Ishikawa (cell line): ENCODE measurements at regions not wholly inside any gene's neighbourhood (a gene's known extent, or its start where the extent isn't known, plus 50 kb on each side); places are given as distances from the start of the nearest gene placed in this dataset.

Experiments
- CEBPB ChIP-seq: IDR thresholded peaks from 2 replicates; pipeline ENCODE4 v1.6.1; 2012
- CREB1 ChIP-seq: IDR thresholded peaks from 2 replicates; pipeline ENCODE4 v1.6.1; 2012; ENCODE audit warnings: low read depth
- EGR1 ChIP-seq: IDR thresholded peaks from 2 replicates; pipeline ENCODE4 v1.6.1; 2012
- EP300 ChIP-seq: IDR thresholded peaks from 2 replicates; pipeline ENCODE4 v1.6.1; 2012; ENCODE audit warnings: borderline replicate concordance
- FOXM1 ChIP-seq: IDR thresholded peaks from 2 replicates; pipeline ENCODE4 v1.6.1; 2012; ENCODE audit warnings: low read depth, borderline replicate concordance
- NFIC ChIP-seq: IDR thresholded peaks from 2 replicates; pipeline ENCODE4 v1.6.1; 2012
- RAD21 ChIP-seq: IDR thresholded peaks from 2 replicates; pipeline ENCODE4 v1.6.1; 2012; ENCODE audit warnings: low read depth
- TAF1 ChIP-seq: IDR thresholded peaks from 2 replicates; pipeline ENCODE4 v1.6.1; 2012; ENCODE audit warnings: low read depth, mild to moderate bottlenecking
- TCF12 ChIP-seq: IDR thresholded peaks from 2 replicates; pipeline ENCODE4 v1.6.1; 2012; ENCODE audit warnings: low read depth
- TEAD4 ChIP-seq: IDR thresholded peaks from 2 replicates; pipeline ENCODE4 v1.6.1; 2012
- YY1 ChIP-seq: IDR thresholded peaks from 2 replicates; pipeline ENCODE4 v1.6.1; 2012; ENCODE audit warnings: low read depth
- ZBTB7A ChIP-seq: IDR thresholded peaks from 2 replicates; pipeline ENCODE4 v1.6.1; 2012; ENCODE audit warnings: low read depth
- TF ChIP-seq, protein P1 (sequence below): IDR thresholded peaks from 2 replicates; pipeline ENCODE4 v1.6.1; 2012
- TF ChIP-seq, protein P2 (sequence below): IDR thresholded peaks from 2 replicates; pipeline ENCODE4 v1.6.1; 2012; ENCODE audit warnings: low read depth, mild to moderate bottlenecking
- TF ChIP-seq, protein P3 (sequence below): IDR thresholded peaks from 2 replicates; pipeline ENCODE4 v1.6.1; 2012

DNA sequence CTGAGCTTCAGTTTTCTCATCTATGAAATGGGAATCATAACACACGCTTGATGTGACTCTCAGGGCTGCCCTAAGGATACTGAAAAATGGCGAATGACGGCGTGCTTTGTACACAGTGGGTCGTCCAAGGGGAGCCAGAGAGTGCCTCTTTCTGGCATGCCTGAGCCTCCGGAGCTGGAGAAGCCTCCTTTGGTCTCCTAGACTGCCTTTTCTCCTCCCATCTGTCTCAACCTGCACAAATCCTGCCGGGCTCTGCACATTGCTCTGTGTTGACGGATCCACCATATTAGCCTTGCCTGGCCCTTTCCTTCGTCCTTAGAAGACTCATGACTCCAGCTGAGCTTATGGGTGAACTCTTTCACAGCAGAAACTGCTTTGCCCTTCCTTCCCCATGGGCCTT lies 220.9 kb downstream of the TSHZ3 start:
- no peak for TF ChIP-seq CREB1
- TF ChIP-seq, protein P1, sequence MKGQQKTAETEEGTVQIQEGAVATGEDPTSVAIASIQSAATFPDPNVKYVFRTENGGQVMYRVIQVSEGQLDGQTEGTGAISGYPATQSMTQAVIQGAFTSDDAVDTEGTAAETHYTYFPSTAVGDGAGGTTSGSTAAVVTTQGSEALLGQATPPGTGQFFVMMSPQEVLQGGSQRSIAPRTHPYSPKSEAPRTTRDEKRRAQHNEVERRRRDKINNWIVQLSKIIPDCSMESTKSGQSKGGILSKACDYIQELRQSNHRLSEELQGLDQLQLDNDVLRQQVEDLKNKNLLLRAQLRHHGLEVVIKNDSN: no peak
- TF ChIP-seq FOXM1: no peak
- TF ChIP-seq ZBTB7A: no peak
- TF ChIP-seq, protein P2, sequence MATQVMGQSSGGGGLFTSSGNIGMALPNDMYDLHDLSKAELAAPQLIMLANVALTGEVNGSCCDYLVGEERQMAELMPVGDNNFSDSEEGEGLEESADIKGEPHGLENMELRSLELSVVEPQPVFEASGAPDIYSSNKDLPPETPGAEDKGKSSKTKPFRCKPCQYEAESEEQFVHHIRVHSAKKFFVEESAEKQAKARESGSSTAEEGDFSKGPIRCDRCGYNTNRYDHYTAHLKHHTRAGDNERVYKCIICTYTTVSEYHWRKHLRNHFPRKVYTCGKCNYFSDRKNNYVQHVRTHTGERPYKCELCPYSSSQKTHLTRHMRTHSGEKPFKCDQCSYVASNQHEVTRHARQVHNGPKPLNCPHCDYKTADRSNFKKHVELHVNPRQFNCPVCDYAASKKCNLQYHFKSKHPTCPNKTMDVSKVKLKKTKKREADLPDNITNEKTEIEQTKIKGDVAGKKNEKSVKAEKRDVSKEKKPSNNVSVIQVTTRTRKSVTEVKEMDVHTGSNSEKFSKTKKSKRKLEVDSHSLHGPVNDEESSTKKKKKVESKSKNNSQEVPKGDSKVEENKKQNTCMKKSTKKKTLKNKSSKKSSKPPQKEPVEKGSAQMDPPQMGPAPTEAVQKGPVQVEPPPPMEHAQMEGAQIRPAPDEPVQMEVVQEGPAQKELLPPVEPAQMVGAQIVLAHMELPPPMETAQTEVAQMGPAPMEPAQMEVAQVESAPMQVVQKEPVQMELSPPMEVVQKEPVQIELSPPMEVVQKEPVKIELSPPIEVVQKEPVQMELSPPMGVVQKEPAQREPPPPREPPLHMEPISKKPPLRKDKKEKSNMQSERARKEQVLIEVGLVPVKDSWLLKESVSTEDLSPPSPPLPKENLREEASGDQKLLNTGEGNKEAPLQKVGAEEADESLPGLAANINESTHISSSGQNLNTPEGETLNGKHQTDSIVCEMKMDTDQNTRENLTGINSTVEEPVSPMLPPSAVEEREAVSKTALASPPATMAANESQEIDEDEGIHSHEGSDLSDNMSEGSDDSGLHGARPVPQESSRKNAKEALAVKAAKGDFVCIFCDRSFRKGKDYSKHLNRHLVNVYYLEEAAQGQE: no peak
- TF ChIP-seq EP300: no peak
- TF ChIP-seq TEAD4: no peak
- no peak for TF ChIP-seq RAD21
- TF ChIP-seq, protein P3, sequence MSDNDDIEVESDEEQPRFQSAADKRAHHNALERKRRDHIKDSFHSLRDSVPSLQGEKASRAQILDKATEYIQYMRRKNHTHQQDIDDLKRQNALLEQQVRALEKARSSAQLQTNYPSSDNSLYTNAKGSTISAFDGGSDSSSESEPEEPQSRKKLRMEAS: no peak
- TF ChIP-seq EGR1: no peak
- TF ChIP-seq CEBPB: no peak
- no peak for TF ChIP-seq TAF1
- no peak for TF ChIP-seq YY1
- no peak for TF ChIP-seq NFIC
- no peak for TF ChIP-seq TCF12

DNA sequence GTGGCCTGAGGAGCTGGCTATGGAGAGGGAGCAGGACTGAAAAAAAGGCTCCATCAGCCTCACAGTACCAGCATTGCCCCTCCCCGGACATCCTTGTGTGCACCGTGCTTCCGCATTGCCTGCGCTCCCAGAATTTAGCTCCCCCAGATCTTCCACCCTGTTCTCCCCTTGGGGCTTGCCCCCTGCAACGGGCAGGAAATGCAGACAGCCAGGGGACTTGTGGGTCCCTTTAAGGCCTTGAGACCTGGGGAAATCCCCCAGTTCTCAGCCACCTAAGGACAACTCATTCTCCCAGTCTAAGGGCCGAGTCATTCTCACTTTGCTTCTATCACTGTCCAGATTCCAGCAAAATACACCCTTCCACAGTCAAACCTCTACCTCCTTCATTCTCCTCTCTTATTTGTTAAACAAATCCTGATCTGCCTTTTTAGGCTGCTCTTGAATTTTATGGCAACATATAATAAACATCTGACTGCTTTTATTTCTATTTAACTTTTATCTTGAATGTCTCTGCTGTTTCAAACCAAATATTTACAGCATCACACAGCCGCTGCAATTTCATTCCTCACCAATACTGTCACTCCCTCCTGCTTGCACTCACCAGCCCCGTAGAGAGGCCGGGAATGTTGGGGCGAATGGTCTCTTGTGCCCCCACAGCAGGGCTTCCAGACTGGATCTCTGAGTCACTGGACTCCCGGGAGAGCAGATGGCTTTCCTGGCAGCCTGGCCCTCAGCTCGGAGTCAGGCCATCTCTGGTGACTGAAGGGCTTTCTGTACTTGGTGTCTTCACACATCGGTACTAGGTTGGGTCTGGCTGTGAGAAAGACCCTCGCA lies 221.9 kb downstream of the TSHZ3 start:
- no peak for TF ChIP-seq YY1
- TF ChIP-seq TEAD4: no peak
- TF ChIP-seq, protein P3: no peak
- no peak for TF ChIP-seq EGR1
- TF ChIP-seq CREB1: no peak
- no peak for TF ChIP-seq ZBTB7A
- no peak for TF ChIP-seq NFIC
- no peak for TF ChIP-seq EP300
- TF ChIP-seq, protein P1: no peak
- no peak for TF ChIP-seq TAF1
- TF ChIP-seq CEBPB: no peak
- TF ChIP-seq FOXM1: no peak

DNA sequence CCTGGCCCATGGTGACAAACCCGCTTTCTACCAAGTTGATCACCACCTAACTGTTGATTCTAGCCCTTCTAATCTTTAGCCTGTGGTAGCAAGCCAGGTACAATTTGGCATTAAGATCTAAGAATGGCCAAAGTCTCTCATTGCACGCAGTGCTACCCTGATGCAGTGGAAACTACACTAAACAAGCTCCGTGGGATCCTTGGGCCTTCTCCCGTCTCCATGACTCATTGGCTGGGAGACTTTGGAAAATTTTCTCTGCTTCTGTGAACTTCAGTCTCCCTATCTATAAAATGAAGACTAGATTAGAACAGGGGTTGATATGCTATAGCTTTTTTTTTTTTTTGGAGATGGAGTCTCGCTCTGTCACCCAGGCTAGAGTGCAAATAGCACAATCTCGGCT lies 223.0 kb downstream of the TSHZ3 start:
- TF ChIP-seq CEBPB (no peak), RAD21 (no peak), EP300 (no peak), TAF1 (no peak), YY1 (no peak), EGR1 (no peak), TCF12 (no peak), CREB1 (no peak), NFIC (no peak), FOXM1 (no peak), ZBTB7A (no peak), TEAD4 (no peak)
- TF ChIP-seq, protein P3: no peak
- TF ChIP-seq, protein P2: no peak
- TF ChIP-seq, protein P1: no peak

DNA sequence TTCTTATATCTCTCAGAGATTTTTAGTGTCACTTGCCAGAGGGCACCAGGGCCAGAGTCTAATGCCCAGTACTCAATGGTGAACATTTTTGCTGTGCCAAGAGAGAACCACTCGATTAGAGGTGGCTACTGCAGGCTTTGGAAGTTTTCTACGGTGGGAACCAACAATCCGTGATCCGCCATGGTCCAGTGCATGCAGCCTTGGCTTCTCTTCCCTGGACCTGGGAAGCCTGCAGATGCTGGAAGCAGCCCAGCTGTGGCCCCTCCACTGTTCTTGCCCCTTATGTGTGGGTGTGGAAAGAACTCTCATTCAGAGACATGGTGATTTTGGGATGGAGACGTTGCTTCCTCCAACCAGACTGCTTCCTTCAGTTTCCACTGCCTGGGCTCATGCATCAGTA lies 224.2 kb downstream of the TSHZ3 start:
- no peak for TF ChIP-seq CREB1
- no peak for TF ChIP-seq NFIC
- no peak for TF ChIP-seq YY1
- TF ChIP-seq CEBPB: no peak
- TF ChIP-seq FOXM1: no peak
- TF ChIP-seq EGR1: no peak

DNA sequence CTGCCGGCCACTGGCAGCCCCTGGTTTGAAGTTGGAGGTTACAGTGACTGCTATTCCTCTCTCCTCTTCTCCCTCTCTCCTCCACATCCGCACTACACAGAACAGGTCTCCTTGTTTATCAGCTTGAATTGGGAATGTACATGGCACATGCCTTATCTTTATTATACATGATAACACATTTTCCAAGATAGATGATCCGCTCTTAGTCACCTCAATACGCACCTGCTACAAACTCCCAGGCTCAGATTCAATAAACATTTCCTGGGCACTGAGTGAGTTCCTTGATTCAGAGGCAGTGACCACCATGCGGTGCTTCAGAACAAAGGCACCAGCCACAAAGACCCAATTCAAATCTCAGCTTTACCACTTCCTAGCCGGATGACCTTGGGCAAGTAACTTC lies 227.7 kb downstream of the TSHZ3 start:
- TF ChIP-seq, protein P2: no peak
- TF ChIP-seq CREB1: no peak
- TF ChIP-seq, protein P1: no peak
- TF ChIP-seq FOXM1: no peak
- TF ChIP-seq, protein P3: no peak
- no peak for TF ChIP-seq YY1
